Calu3 (cell line): ENCODE measurements at regions not wholly inside any gene's neighbourhood (a gene's known extent, or its start where the extent isn't known, plus 50 kb on each side); places are given as distances from the start of the nearest gene placed in this dataset.

Source experiments
- BruUV-seq: library from RNA; stranded (reverse); fragments of 400-500 nt; replicated peaks from 2 replicates; lab custom pipeline; 2021; lab: Mats Ljungman, UMichigan
- CTCF ChIA-PET: fragments of 300-600 bp; sonication (Branson Sonifier 250); formaldehyde crosslinking; loops from one replicate; lab custom pipeline; 2022; ENCODE audit warnings: antibody characterized with exemption; lab: Charles Lee
- DNase-seq: peaks from one replicate; pipeline ENCODE4 v3.0.0; 2022
- H3K27ac Mint-ChIP-seq: one replicate; pipeline ENCODE4 v1.8.0; 2022; ENCODE audit warnings: mixed read lengths; ENCODE audit not compliant: unreplicated experiment
- H3K27me3 Mint-ChIP-seq: one replicate; pipeline ENCODE4 v1.8.0; 2022; ENCODE audit warnings: mixed read lengths; ENCODE audit not compliant: unreplicated experiment
- H3K36me3 Mint-ChIP-seq: one replicate; pipeline ENCODE4 v1.8.0; 2022; ENCODE audit warnings: mild to moderate bottlenecking, moderate library complexity, mixed read lengths; ENCODE audit not compliant: insufficient read depth, unreplicated experiment
- H3K4me1 Mint-ChIP-seq: one replicate; pipeline ENCODE4 v1.8.0; 2022; ENCODE audit warnings: mild to moderate bottlenecking, low read depth, mixed read lengths; ENCODE audit not compliant: unreplicated experiment
- H3K4me3 Mint-ChIP-seq: one replicate; pipeline ENCODE4 v1.8.0; 2022; ENCODE audit warnings: mild to moderate bottlenecking, low read depth, moderate library complexity, mixed read lengths; ENCODE audit not compliant: unreplicated experiment
- H3K9me3 Mint-ChIP-seq: one replicate; pipeline ENCODE4 v1.8.0; 2022; ENCODE audit warnings: low read depth, mixed read lengths; ENCODE audit not compliant: unreplicated experiment
- CTCF ChIP-seq: fragments of 200-600 bp; IDR thresholded peaks from one replicate; pipeline ENCODE4 v1.8.0; 2022; ENCODE audit warnings: antibody characterized with exemption; ENCODE audit not compliant: unreplicated experiment
- intact Hi-C: fragments of 100-400 bp; cut with micrococcal nuclease; formaldehyde crosslinking; loops from one replicate; pipeline ENCODE4 v1.10.0; 2022; ENCODE audit not compliant: unreplicated experiment

GRCh38 chr9:84504360-84504759 lies 163.8 kb upstream of the SLC28A3 start:
- no peak for TF ChIP-seq CTCF
- Mint-ChIP-seq H3K27me3 (peaks cover 23% of the 10 kb centered on the region), H3K36me3 (no peaks in the 10 kb centered on the region), H3K4me1 (no peaks in the 10 kb centered on the region), H3K4me3 (no peak overlapping the region), H3K27ac (no peak overlapping the region), H3K9me3 (no peaks in the 10 kb centered on the region)
- BruUV-seq = no TSS peak
- intact Hi-C loops = no loop called here
- CTCF ChIA-PET = no interaction called here
- DNase-seq = no peak

- no peak for TF ChIP-seq CTCF
- CTCF ChIA-PET = no interaction called here
- H3K27me3 Mint-ChIP-seq = peaks cover 23% of the 10 kb centered on the region
- H3K27ac Mint-ChIP-seq = no peak overlapping the region
- DNase-seq = no peak
- H3K9me3 Mint-ChIP-seq = no peaks in the 10 kb centered on the region
- H3K4me3 Mint-ChIP-seq = no peak overlapping the region
- no TSS peak for BruUV-seq
- H3K36me3 Mint-ChIP-seq = no peaks in the 10 kb centered on the region
- no peaks in the 10 kb centered on the region for H3K4me1 Mint-ChIP-seq
- intact Hi-C loops = no loop called here
Measured at GRCh38 chr9:84511651-84512050, 157.9 kb upstream of the NTRK2 start.

- no TSS peak for BruUV-seq
- no peak for TF ChIP-seq CTCF
- no peak overlapping the region for H3K4me3 Mint-ChIP-seq
- no peak overlapping the region for H3K27ac Mint-ChIP-seq
- CTCF ChIA-PET = no interaction called here
- H3K9me3 Mint-ChIP-seq = no peaks in the 10 kb centered on the region
- no peaks in the 10 kb centered on the region for H3K4me1 Mint-ChIP-seq
- H3K27me3 Mint-ChIP-seq = peaks cover 23% of the 10 kb centered on the region
- no peak for DNase-seq
- H3K36me3 Mint-ChIP-seq = no peaks in the 10 kb centered on the region
- intact Hi-C loops = no loop called here
Measured at GRCh38 chr9:84512493-84512892, 157.0 kb upstream of the NTRK2 start.

GRCh38 chr9:84513473-84513872 lies 156.1 kb upstream of the NTRK2 start:
- H3K27me3 Mint-ChIP-seq = peaks cover 23% of the 10 kb centered on the region

More at GRCh38 chr9:84513473-84513872, 156.1 kb upstream of the NTRK2 start:
- no peak for TF ChIP-seq CTCF
- H3K4me1 Mint-ChIP-seq = no peaks in the 10 kb centered on the region
- no TSS peak for BruUV-seq
- H3K27ac Mint-ChIP-seq = no peak overlapping the region
- no peaks in the 10 kb centered on the region for H3K9me3 Mint-ChIP-seq
- H3K4me3 Mint-ChIP-seq = no peak overlapping the region
- no peaks in the 10 kb centered on the region for H3K36me3 Mint-ChIP-seq
- CTCF ChIA-PET = no interaction called here
- intact Hi-C loops = no loop called here
- no peak for DNase-seq
